Right renal pelvis (tissue), 4 donors: ENCODE measurements at regions not wholly inside any gene's neighbourhood (a gene's known extent, or its start where the extent isn't known, plus 50 kb on each side); places are given as distances from the start of the nearest gene placed in this dataset.
"Not testable (repeated sequence)": the region's sequence is repeated elsewhere in the genome, so short reads cannot be mapped to it uniquely, and the experiment has no call there.

ENCODE experiments used
- DNase-seq, 4 donors: peaks; one replicate each; pipeline ENCODE4 v3.0.0-alpha.2; 2013; ENCODE audit warnings: low read depth in 4 of 4, low spot score in 3 of 4, missing footprints in 1 of 4

DNA sequence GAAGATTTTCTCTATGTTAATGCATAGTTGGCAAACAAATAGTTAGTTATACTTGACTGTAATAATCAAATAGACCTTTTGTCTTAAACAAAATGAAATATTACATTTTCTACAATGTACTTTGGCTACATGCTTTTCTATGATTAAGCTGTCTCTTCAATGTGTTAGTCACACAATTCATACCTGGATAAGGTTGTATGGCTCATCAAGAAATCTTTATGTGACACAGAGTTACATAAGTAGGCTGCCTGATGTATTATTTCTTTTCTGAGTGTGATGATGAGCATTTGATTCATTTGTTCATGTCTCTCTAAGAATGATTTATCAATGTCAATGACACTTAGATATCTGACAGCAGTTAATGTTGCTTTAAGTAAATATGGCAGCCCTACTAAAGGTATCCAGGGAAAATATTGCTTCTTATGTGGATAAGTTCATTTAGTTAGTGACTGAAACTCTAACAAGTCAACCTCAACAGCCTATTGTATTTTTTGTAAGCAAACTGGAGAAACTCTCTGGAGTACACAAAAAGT lies 157.4 kb upstream of the SOX2 start:
- no peak for DNase-seq

DNA sequence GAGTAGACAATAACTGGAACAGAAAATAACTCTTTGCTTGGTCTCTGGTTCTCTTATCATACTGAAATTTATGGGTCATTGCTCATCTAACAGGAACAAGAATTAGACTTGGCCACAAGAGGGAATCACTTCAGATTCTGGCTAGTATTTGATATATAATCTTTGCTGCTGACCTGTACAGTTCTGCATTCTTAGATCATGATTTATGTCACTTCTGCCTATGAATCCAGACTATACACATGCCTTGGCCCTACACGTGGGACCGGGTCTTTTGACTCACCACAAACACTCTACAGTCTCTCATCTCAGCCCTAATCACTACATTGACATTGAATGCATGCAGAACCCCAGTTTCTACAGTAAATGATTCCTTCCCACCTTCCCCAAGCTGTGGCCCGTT lies 162.5 kb upstream of the SOX2 start:
- no peak for DNase-seq

DNA sequence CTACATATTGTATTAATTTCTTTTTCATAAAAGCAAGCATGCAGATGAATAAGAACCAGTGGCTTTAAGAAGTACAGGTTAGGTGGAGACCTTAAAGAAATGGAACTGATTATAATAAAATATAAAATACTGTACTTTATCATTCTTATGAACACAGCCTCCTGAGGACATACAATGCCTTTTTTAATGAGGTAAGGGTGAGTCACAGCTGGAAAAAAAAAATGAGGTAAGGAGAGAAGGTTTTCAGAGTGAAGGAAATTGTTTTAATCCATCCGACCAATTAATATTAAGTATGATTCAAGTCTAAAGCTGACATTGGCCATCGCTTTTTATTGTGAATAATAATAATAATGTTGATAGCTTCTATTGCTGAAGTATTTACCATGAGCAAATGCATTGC lies 170.3 kb upstream of the SOX2 start:
- no peak for DNase-seq

- DNase-seq = no peak
These were observed 176.9 kb upstream of the SOX2 start for GRCh38 chr3:181534781-181535221.

DNA sequence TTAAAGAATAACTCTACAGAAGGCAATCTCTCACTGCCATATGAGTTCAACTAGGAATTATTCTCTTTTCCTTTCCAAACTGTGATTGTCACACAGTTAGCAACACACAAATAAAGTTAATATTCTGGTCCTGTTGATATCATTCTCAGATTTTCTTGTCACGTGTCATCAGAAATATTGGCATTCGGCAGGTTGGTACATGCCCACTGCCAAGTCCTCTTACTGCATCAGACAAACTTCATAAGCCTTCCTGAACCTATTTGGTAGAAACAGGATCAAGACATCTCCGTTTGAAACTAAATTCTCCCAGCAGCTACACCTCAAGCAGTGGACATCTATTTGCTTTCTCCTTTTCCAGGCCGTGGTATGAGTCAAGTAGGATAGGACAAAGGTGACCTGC lies 177.9 kb upstream of the SOX2 start:
- no peak for DNase-seq

DNA sequence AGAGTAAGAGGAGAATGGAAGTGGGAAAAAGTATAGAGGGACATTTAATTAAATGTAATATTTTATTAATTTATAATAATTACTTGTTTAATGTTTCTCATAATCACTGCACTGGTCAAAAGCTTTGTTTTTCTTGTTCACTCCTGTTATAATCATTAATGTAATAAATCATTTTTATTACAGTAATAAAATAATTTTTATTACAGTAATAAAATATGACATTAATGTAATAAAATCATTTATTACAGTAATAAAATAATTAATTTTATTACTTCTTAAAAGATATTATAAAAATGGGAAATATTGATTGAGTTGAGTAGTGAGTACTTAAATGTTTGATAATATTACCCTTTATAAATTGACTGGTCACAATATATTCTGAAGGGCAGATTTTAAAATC lies 181.1 kb upstream of the SOX2 start:
- no peak for DNase-seq

DNA sequence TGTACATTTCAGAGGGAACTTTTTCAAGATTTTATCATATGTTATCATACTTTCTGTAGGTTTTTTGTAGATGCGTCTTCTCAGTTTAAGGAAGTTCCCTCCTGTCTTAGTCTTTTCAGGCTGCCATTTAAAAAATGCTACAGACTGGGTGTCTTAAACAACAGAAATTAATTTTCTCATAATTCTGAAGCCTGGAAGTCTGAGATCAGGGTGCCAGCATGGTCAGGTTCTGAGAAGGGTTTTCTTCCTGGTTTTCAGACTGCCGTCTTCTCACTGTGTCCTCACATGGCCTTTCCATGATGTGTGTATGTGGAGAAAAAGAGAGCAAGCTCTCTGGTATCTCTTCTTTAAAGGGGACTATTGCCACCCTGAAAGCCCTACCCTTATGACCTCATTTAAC lies 189.9 kb upstream of the SOX2 start:
- DNase-seq = no peak

DNA sequence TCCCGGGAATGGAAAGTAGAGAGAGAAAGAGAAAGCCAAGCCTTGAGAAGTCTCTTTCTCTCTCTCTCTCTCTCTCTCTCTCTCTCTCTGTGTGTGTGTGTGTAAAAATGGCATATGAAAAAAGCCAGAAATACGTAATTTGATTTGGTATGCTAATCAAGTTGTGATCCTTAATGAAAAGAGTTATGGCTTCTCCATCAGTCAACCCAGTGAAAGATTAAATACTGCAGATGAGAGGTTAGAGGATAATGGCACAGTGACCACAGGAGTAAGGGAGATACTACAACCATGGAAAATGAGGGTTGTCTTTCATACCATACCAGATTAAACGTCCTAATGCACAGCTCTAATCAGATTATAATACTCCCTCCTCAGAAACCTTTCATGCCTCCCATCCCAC lies 193.5 kb upstream of the SOX2 start:
- DNase-seq = no peak

GRCh38 chr3:181512787-181513186 lies 198.9 kb upstream of the SOX2 start:
- no peak for DNase-seq

- no peak for DNase-seq
These were observed 201.2 kb upstream of the SOX2 start for GRCh38 chr3:181510500-181510899.

DNA sequence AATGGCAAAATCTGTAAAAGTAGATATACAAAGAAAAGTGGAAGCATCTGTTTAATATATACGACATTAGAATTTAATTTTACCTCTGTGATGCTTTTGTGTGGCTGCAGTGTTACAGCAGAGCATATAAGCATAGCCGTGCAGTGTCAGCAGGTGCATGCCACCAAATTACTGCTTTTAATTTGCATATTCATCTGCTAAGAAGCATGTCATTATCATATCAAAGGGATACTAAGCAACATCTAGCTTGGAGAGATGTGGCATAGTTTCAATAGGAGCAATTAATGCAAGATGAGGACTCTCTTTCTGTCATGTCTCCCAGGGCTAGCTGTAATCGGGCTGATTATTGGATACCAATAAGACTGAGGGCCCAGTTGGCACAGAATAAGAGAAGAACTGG lies 214.4 kb upstream of the SOX2 start:
- no peak for DNase-seq

- no peak for DNase-seq
These were observed 218.3 kb upstream of the SOX2 start for GRCh38 chr3:181493423-181493822.

- no peak for DNase-seq
These were observed 223.2 kb upstream of the SOX2 start for GRCh38 chr3:181488536-181488935.

GRCh38 chr3:181487236-181487978 lies 224.3 kb upstream of the SOX2 start:
- no peak for DNase-seq

GRCh38 chr3:181486141-181486885 lies 225.4 kb upstream of the SOX2 start:
- DNase-seq = no peak

DNA sequence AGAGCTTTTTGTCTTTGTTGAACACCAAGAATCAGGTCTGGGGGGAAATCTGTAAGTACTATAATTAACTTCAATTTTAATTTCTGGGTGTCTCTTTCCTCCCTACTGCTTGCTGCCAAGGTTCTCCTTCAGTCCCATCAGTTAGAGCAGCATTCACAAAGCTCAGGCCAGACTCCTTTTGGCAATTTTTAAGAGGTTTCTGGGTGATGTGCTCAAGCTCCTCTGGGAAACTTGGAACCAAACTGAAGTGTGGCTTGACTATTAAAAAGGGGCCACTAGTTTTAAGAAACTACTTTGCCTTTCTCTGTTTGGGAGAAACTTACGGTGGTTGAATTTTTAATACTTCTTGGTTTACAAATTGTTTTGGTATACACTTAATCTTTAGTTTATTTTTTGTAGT lies 227.7 kb upstream of the SOX2 start:
- no peak for DNase-seq

GRCh38 chr3:181475146-181475545 lies 236.6 kb upstream of the SOX2 start:
- not testable (repeated sequence) for DNase-seq

DNA sequence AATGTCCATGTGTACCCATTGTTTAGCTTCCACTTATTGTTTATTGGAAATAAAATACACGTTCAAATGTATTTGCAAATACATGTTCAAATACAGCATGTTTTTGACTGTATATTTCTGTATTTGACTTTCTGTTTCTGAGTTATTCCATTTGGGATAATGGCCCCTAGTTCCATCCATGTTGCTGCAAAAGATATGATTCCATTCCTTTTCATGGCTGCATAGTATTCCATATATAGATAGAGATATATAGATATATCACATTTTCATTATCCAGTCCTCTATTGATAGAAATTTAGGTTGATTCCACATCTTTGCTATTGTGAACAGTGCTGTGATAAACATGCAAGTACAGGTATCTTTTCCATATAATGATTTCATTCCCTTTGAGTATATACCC lies 241.4 kb upstream of the SOX2 start:
- no peak for DNase-seq

DNA sequence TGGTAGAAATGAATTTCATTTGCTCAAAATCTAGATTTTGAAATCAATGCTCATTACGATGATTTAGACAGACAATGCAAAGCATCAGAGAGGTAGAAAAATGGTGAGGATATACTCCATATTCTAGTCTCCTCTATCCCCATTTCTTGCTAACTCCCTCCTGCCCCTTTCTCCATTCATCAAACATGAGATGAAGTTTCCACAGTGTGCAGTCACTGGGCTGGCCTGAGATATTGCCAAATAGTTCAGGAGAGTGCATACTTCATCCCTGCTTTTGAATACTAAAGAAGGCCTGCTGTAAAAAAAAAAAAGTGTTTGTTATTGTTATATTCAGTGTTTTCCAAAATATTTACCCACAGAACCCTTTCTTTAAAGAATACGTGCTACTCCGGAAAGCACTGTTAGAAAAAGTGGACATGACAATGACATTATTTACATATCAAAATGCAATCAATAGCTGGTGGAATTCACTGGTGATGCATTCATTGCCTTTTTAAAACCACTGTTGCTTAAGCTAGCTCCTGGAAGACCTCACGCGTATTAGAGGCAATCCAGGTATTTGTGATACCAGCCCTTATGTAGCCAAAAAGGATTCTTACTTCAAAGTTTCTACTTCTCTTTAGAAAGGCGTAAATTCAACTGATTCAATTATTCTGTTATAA lies 247.6 kb upstream of the SOX2 start:
- no peak for DNase-seq

GRCh38 chr3:181461381-181461780 lies 250.3 kb upstream of the SOX2 start:
- DNase-seq = no peak

DNA sequence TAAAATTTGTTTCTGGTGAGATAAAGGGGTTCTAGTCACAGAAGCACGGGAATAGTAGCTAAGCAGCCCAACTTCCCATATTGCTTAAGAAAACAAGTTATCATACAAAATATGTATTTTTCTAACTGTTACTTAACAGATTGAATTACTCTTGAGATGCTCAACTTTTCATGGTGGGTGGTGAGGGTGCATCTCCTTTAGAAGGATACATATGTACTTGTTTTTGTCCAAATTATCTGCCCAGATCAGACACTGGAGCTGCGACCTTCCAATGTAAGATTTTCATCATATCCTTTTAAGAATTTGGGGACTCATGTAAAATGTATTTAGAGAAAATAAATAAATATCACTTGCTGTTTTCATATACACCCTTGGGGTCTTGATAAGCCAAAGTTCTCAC lies 252.2 kb upstream of the SOX2 start:
- no peak for DNase-seq

DNA sequence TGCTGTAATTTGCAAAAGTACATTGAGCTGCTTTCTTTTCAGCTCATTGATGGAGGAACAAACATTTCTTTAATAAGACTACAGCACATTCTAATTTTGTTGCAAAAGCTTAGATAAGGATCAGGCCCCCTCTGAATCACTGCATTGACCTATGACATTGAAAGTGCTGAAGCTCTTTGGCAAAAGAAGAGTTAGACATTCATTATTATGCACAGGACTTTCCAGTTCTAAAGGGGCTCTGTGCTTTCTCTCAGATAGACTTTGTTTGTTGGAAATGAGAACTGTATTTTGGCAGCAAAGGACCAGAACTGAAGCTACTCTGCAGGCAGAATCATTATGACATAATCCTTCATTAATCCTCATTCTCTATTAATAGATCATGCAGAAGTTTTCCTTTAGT lies 252.9 kb upstream of the SOX2 start:
- no peak for DNase-seq
